Right ventricle myocardium inferior (tissue), 1 donor: ENCODE measurements at regions not wholly inside any gene's neighbourhood (a gene's known extent, or its start where the extent isn't known, plus 50 kb on each side); places are given as distances from the start of the nearest gene placed in this dataset.
"Not testable (repeated sequence)": the region's sequence is repeated elsewhere in the genome, so short reads cannot be mapped to it uniquely, and the experiment has no call there.

ENCODE experiments used
- ATAC-seq: fragments of 200-7000 bp; cut with Tn5 transposase; one replicate; pipeline ENCODE4 v1.9.1; 2020; ENCODE audit warnings: mild to moderate bottlenecking, moderate library complexity
- DNase-seq: peaks from one replicate; pipeline ENCODE4 v3.0.0; 2021; ENCODE audit errors: missing footprints
- intact Hi-C: fragments of 100-400 bp; cut with DNase I; formaldehyde crosslinking; loops from one replicate; pipeline ENCODE4 v1.11.0; 2022
- donor health status: DM: no; HTN: yes; CAD: no; lungs with severe emphysema.

DNA sequence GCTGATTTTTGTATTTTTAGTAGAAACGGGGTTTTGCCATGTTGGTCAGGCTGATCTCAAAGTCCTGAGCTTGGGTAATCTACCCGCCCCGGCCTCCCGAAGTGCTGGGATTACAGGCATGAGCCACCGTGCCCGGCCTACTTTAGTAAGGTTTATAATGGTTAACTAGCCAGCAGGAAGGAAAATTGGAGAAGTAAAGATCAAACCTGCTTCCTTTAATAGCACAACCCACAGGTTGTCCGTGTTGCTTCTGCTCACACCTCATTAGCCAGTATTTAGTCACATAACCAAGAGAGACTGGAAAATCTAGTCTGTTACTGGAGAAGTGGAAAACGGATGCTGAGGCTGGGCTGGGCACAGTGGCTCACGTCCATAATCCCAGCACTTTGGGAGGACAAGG is 51.9 kb upstream of the TBL1XR1 start:
- ATAC-seq, result no peak
- intact Hi-C loops, result no loop called here
- DNase-seq, result no peak

DNA sequence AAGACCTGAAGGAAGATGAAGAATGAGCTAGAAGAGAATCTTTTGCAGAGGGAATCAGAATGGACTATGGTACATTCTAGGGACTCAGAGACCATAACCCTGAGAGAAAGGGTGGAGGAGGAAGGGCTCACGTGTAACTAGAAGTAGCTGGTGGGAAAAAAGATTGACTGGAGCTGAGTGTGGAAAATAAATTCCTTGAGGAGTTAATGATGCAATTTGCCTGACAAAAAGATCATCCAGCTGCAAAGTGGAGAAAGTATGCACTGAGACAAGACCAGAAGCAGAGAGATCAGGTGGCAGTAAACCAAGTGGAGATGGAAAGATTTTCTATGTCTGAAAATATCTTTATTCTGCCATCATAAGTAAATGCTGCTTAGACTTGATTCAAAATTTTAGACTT is 52.9 kb upstream of the TBL1XR1 start:
- DNase-seq, result no peak
- no peak for ATAC-seq
- intact Hi-C loops, result no loop called here

DNA sequence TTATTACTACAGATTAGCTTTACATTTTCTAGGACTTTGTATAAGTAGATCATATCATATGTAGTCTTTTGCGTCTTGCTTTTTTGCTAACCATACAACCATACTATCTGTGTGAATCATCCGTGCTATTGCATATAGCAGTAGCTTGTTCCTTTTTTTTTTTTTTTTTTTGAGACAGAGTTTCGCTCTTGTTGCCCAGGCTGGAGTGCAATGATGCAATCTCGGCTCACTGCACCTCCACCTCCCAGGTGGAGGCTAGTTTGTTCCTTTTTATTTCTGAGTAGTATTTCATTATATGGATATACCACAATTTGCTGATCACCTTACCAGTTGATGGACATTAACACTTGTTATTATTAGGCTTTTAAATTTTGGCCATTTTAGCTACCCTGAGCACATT is 54.5 kb upstream of the TBL1XR1 start:
- DNase-seq (no peak), ATAC-seq (no peak)
- intact Hi-C loops, result no loop called here

DNA sequence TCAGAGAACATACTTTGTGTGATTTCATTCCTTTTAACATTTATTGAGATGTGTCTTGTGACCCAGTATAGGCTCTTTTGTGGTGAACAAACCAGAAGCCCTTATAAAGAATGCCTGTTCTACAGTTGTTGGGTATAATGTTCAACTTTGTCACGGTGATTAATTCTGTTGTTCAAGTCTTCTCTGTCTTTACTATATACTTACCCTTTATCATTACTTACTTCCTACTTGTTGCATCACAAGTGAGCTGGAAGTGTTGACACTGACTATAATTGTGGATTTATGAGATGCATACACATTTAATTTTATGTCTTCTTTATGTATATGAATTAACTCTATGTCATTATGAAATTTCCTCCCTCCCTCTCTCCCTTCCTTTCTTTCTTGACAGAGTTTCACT is 59.7 kb upstream of the TBL1XR1 start:
- DNase-seq (no peak), ATAC-seq (no peak)
- intact Hi-C loops, result no loop called here

DNA sequence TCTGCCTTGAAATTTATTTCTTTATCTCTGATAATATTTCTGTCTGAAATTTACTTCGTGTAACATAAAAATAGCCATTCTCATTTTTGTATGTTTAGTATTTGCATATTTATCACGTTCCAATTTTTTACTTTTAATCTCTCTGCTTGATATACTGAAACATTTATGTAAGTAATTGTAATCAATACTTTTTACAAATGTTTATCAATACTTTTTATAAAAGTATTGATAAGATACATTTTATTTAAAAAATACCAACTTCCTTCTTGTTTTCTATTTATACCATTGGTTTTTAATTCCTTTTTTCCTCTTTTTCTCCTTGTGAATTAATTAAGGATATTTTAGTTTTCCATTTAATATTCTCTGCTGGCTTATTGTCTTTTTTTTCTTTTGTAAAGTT is 60.3 kb upstream of the TBL1XR1 start:
- no peak for DNase-seq

DNA sequence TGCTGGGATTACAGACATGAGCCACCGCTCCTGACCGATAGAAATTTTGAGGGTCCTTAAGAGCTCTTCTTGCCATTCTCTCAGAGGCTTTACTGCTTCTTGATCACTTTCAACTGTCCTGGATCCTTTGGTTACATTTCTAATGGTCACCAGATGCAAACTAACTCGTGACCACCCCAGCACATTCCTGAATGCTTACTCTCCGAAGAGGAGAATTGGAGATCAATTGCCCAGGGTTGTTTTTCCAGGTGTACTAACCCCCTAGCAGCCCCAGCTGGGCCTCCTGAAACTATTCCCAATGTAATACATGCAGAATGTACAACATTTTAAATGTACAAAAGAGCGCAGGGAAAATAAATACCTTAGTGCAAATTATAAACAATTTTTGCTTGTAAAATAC is 65.1 kb upstream of the TBL1XR1 start:
- no peak for DNase-seq
- intact Hi-C loops, result no loop called here
- ATAC-seq, result no peak

More for the DNA sequence above, 60.3 kb upstream of the TBL1XR1 start:
- intact Hi-C loops, result no loop called here
- no peak for ATAC-seq

DNA sequence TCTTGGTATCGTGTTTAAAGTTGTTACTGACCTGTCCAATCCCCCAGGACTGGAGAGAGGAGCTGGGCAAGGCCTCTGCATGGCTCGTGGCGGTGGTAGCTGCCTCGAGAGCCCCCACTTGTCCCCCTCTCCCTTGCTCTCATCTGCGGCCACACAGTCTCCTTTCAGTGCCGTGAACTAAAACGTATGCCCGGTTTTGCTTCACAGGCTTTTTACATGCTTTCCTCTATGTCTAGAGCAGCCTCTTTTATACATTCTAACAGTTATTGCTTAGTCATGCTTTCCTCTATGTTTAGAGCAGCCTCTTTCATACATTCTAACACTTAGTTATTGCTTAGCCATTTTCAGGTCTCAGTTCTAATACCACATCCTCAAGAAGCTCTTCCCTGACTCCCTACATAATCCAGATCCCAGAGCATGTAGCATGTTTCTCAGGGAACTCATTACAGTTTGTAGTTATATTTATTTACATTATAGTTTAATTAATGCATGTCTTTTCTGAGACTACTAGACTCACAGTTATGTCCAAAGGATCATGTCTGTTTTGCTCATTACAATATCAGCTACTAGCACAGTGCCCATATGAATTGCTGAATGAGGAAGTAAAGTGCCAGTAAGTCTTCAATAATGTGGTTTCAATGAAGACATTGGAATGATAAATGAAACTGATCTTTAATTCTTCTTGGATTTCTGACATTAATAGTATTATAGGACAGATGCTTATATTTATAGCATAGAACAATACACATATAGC is 66.5 kb upstream of the TBL1XR1 start:
- ATAC-seq (no peak), DNase-seq (no peak)
- intact Hi-C loops, result no loop called here

DNA sequence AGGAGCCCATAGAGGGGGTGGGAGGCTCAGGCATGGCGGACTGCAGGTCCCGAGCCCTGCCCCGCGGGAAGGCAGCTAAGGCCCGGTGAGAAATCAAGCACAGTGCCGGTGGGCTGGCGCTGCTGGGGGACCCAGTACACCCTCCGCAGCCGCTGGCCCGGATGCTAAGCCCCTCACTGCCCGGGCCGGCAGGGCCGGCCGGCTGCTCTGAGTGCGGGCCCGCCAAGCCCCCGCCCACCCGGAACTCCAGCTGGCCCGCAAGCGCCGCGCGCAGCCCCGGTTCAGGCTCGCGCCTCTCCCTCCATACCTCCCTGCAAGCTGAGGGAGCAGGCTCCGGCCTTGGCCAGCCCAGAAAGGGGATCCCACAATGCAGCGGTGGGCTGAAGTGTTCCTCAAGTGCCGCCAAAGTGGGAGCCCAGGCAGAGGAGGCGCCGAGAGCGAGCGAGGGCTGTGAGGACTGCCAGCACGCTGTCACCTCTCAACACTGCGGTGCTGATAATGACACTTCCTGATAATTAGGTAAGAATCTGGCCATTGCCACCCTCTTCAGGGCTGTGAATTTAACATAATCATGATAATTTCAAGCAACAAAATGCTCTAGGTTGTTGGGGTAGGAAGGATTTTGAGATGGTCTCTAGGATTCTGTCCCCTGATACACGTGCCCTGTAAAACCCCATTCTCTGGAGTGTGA is 74.7 kb upstream of the TBL1XR1 start:
- intact Hi-C loops, DNase-seq: not testable (repeated sequence)
- peak; percentile 44 for ATAC-seq

DNA sequence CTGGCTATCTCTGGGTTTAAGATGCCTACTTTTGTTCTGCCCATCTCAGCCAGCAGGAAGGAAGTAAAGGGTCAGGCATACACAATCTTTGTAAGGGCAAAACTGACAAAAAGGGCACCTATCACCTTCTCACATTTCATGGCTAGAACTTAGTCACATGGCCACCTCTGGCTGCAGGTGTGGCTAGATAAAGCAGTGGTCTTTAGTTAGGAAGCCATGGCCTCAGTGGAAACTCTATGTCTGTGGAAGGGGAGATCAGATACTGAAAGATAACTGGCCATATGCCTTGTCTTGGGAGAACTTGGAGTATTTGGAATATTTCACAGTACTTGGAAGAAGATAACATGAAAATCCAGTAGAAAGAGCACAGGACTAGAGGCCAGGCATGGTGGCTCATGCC is 80.7 kb upstream of the TBL1XR1 start:
- ATAC-seq, result no peak
- intact Hi-C loops, result no loop called here

DNA sequence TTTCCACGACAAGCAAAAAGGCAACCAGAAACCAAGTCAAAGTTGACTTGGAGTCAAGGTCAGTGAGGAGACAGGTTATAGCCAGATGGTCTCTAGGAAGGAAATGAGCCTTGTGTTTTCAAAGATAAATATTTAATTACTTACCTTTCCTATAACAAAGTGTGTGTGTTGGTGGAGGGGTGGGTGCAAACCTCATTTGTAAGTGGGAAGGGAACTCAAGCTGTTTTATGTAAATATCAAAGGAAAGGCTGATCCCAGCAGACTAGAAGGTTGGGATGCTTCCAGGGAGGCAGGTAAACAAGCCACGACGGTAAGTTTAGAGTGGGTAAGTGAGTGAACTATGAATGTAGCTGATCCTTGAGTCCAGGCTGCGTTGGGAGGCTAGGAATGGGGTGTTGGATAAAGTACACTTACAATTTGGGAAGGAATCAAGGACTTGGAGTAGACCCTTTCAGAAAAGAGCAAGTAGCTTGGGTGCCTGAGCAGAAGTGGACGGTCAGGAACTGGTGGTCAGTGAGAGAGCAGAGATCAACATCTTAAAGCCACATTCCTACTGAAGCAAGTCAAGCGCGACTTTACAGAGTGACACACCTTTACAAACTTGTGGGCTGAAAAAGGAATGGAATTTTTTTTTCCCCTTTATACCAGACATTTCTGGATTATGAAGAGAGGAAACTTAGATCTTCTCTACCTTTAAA is 82.0 kb upstream of the TBL1XR1 start:
- ATAC-seq (no peak), DNase-seq (no peak)
- intact Hi-C loops, result no loop called here

More for the DNA sequence above, 80.7 kb upstream of the TBL1XR1 start:
- DNase-seq, result no peak

DNA sequence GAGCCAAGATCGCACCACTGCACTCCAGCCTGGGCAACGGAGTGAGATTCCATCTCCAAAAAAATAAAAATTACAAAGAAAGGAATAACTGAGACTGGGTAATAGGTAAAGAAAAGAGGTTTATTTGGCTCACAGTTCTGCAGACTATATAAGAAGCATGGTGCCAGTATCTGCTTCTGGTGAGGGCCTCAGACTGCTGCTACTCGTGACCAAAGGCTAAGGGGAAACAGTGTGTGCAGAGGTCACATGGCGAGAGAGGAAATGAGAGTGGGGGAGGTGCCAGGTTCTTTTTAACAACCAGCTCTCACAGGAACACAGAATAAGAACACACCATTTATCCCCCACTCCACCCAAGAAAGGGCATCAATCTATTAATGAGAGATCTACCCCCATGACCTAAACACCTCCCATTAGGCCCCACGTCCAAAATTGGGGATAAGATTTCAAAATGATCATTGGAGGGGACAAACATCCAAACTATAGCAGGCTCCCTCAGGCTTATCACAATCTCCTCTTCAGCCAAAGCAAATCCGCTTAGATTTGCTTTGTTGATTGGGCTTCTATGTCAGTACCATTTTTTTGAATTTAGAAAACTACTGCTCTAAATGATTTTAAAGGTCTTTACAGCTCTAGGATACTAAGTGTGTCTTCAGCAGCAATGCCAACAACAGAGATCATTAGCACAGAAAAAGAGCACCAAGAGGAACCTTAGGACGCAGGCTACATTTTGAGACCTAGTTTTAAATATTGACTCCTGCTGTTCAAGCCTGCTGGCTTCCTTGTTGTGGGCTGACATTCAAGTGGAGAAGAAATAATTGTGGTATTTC is 84.2 kb upstream of the TBL1XR1 start:
- intact Hi-C loops, result no loop called here
- no peak for ATAC-seq

DNA sequence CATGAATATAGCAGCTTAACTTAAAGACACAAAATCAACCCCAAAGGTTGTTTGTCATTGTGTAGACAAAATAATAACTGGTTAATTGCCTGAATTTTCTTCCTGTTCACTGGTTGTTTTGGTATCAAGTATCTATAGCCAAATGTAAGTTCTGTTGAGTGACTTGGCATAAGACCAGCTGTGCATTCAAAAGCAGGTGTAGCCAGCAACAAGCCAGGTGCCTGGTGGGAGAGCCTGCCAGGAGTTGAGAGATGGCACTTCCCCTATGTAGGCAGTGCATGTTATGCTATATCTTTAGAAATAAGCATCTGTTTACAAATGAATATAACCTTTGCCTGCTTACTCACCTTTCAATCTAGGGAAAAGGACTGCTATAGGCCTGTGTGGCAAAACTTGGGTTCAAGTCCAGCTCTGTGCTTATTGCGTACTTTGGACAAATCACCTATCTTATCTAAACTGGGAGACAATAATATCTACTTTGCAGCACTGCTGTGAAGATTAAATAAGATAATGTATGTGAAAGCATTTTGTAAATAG is 84.9 kb upstream of the TBL1XR1 start:
- intact Hi-C loops, result no loop called here
- no peak for DNase-seq

More for the DNA sequence above, 84.2 kb upstream of the TBL1XR1 start:
- DNase-seq, result no peak

DNA sequence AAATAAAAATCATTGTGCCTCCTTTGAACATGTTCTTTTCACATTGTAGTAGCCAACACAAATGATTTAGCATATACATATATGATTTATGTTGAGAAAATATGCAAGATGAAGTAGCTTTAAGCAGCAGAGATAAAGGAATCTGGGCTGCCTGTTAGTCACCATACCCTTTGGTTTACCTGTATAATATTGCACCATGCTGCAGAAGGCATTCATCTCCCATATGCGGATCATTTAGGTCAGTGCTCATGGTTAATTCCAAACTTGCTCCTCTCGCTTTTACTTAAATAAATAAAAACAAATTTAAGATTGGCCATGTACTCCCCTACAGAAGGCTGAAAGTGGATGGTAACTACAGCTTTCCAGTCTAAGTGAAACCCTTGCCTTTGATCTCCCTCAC is 86.7 kb upstream of the TBL1XR1 start:
- intact Hi-C loops, result no loop called here
- DNase-seq (no peak), ATAC-seq (no peak)

More for the DNA sequence above, 84.9 kb upstream of the TBL1XR1 start:
- ATAC-seq, result no peak

DNA sequence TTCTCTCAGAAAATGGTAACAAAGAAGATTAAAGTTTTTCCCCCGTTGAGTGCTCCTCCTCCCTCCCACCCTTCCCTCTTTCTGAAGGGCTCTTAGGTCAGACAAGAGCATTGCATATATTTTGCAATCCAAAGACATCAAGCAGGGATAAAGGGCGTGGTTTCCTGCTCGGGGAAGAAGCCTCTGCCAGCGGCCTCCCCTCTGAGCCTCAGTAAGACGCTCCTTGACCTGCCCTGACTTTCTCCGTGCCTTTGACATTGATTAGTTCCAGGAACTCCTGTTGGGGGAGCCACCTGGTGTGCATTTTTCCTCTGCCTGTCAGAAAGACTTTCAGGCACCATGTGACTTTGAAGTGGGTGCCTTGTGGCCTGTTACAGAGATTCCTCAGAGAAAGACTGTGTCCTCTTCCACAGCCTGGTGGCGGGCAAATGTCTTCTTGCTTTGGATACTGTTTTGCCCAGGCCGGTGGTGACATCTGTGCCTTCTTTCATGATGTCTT is 87.2 kb upstream of the TBL1XR1 start:
- ATAC-seq (peak; percentile 79), DNase-seq (no peak)
- intact Hi-C loops, result no loop called here

DNA sequence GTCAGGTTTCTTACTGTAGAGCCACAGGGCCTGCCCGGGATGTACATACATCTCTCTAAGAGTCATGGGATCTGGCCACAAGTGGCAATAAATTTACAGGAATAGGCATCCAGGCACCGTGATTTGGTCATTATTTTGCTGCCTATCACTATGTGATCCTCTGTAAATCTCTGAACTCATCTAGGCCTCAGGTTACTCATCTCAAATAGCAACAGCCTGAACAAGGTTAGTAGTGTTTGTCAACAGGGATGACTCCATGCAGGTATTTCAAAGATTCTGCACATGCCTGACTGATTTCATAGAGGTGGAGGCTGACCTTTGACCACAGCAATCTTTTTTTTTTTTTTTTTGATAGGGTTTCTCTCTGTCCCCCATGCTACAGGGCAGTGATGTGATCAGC is 88.8 kb upstream of the TBL1XR1 start:
- intact Hi-C loops, result no loop called here
- ATAC-seq, result no peak
- DNase-seq, result no peak

DNA sequence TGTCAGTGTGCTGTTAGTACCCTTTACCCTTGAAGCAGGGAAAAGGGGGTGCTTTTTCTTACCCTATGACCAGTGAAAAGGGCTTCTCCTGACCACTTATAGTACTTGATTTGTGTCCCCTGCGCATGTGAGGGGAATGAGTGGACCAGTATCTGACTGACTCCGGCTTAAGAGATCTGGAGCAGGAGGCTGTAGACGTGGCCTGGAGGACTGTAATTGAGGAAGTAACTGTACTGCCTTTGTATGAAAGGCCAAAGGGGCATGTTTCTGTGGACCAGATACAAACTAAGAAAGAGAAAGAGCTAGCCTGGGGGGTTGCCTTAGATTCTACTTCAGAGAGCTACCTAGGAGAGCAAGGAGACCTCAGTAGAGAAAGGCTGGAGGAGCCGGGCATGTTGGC is 89.9 kb upstream of the TBL1XR1 start:
- DNase-seq (no peak), ATAC-seq (no peak)
- intact Hi-C loops, result no loop called here

DNA sequence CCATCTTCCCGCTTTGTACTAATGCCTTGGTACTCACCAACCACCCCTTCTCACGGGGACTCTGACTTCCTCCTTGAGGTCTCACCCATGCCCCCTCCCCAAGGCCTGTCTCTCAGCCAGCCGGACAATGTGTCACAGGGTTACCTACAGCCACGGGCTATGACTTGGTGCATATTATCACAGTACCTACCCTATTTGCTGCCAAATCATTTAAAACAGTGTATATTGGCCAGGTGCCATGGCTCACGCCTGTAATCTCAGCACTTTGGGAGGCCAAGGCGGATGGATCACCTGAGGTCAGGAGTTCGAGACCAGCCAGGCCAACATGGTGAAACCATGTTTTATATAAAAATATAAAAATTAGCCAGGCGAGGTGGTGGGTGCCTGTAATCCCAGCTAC is 93.4 kb upstream of the TBL1XR1 start:
- ATAC-seq, result no peak
- no peak for DNase-seq
- intact Hi-C loops, result loop anchor here (5.0 kb wide), 3 partner anchors 42 to 93 kb away; partner anchors contain the start of gene TBL1XR1

DNA sequence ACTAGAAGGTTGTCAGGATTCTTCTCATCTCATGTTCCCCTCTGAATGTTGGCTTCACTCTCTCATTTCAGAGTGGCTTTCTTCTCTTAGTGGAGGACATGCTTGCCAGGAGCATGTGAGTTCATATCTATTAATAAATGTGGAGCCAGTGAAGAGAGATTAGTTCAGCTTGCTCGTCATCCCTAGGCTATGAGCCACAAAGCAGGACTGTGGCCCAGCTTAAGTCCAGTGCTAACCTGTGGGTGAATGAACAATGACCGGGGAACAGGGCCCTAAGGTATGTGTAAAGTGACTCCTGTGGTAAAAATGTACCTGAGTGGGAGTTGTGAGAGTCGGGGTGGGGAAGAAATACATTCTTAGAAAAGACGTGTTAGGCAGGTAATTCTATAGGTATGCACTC is 96.9 kb upstream of the TBL1XR1 start:
- ATAC-seq (peak; percentile 92), DNase-seq (no peak)
- intact Hi-C loops, result loop anchor here (5.0 kb wide), 3 partner anchors 38 to 97 kb away; partner anchors contain the start of gene TBL1XR1

DNA sequence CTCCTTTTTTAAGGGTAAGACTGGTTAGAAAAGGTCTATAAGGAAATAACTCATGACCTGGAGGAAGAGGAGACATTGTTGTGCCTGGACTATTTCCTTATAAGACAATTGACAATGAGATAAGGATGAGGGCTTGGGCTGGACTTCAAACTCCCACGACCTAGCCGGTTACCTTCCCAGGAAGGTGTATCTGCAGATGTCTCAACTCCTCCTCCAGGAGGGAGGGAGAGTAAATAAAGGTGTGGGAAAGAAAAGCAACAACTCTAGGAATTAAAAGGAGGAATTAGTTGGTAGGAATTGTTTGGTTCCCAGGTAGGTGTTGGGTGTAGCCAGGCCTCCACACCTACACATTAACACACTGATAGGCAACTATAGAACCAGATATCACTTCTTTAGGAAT is 97.8 kb upstream of the TBL1XR1 start:
- intact Hi-C loops, result no loop called here
- ATAC-seq (no peak), DNase-seq (no peak)
